IMR-90 (cell line): ENCODE measurements at regions not wholly inside any gene's neighbourhood (a gene's known extent, or its start where the extent isn't known, plus 50 kb on each side); places are given as distances from the start of the nearest gene placed in this dataset.

ENCODE experiments used
- BHLHE40 ChIP-seq: fragments of 150-350 bp; IDR thresholded peaks from 2 replicates; pipeline ENCODE4 v1.6.1; 2016; ENCODE audit warnings: mild to moderate bottlenecking, low read depth, low read length
- CHD1 ChIP-seq: IDR thresholded peaks from 2 replicates; pipeline ENCODE4 v1.6.1; 2012; ENCODE audit warnings: low read depth, low read length, improper control_type of control experiment
- CTCF ChIP-seq: conservative IDR thresholded peaks from 2 replicates; pipeline ENCODE4 v1.5.1; 2012; ENCODE audit warnings: mild to moderate bottlenecking, low read depth, low read length, improper control_type of control experiment
- FOS ChIP-seq: fragments of 150-350 bp; IDR thresholded peaks from 2 replicates; pipeline ENCODE4 v1.6.1; 2016; ENCODE audit warnings: low read depth, low read length
- MXI1 ChIP-seq: IDR thresholded peaks from 2 replicates; pipeline ENCODE4 v1.6.1; 2012; ENCODE audit warnings: low read depth, mild to moderate bottlenecking, low read length, moderate library complexity, borderline replicate concordance
- POLR2A ChIP-seq: IDR thresholded peaks from 2 replicates; pipeline ENCODE4 v1.6.1; 2012; ENCODE audit warnings: mild to moderate bottlenecking, low read depth, low read length
- RAD21 ChIP-seq: IDR thresholded peaks from 2 replicates; pipeline ENCODE4 v1.6.1; 2012; ENCODE audit warnings: low read length, improper control_type of control experiment
- SMC3 ChIP-seq: fragments of 150-350 bp; IDR thresholded peaks from 2 replicates; pipeline ENCODE4 v1.6.1; 2016; ENCODE audit warnings: low read depth, mild to moderate bottlenecking, antibody characterized with exemption, low read length, moderate library complexity

- TF ChIP-seq MXI1 (no peak), RAD21 (no peak), CTCF (no peak), POLR2A (no peak), BHLHE40 (no peak), SMC3 (no peak), CHD1 (no peak), FOS (no peak)
These were observed 149.9 kb downstream of the RPIA start for GRCh38 chr2:88841224-88841929.
